CD4-positive, CD25-positive, alpha-beta regulatory T cell (primary cell): ENCODE measurements at regions not wholly inside any gene's neighbourhood (a gene's known extent, or its start where the extent isn't known, plus 50 kb on each side); places are given as distances from the start of the nearest gene placed in this dataset.

Experiments
- ATAC-seq, 2 donors: fragments of 150-1000 bp; cut with Tn5 transposase; one replicate each; pipeline ENCODE4 v1.10.0; 2021; ENCODE audit warnings: low read depth in 2 of 2, moderate number of reproducible peaks in 2 of 2, moderate library complexity in 1 of 2
- DNase-seq, 3 donors: peaks; one replicate each; pipeline versions ENCODE4 v3.0.0 to v3.0.0-alpha.2; 2012 to 2022; ENCODE audit warnings: mixed read lengths in 1 of 3
- H3K27ac ChIP-seq: one replicate; pipeline ENCODE4 v1.7.0; 2013; ENCODE audit warnings: mild to moderate bottlenecking, low read length; ENCODE audit not compliant: insufficient read depth, poor library complexity, severe bottlenecking
- H3K27me3 ChIP-seq: one replicate; pipeline ENCODE4 v1.7.0; 2013; ENCODE audit warnings: low read length; ENCODE audit not compliant: control insufficient read depth, insufficient read depth
- H3K36me3 ChIP-seq: one replicate; pipeline ENCODE4 v1.7.0; 2013; ENCODE audit warnings: mild to moderate bottlenecking, low read length, moderate library complexity; ENCODE audit not compliant: control insufficient read depth, insufficient read depth
- H3K4me1 ChIP-seq: 2 replicates; pipeline ENCODE4 v1.7.0; 2013; ENCODE audit warnings: mild to moderate bottlenecking, low read length; ENCODE audit not compliant: insufficient read depth, control insufficient read depth, poor library complexity, severe bottlenecking
- H3K4me3 ChIP-seq: one replicate; pipeline ENCODE4 v1.7.0; 2013; ENCODE audit warnings: low read depth, mild to moderate bottlenecking, low read length, moderate library complexity
- H3K9me3 ChIP-seq, 2 experiments: 1 replicate in 1 of 2; 2 replicates in 1 of 2; pipeline ENCODE4 v1.7.0; 2013; ENCODE audit warnings: low read length in 2 of 2, mild to moderate bottlenecking in 1 of 2, moderate library complexity in 1 of 2; ENCODE audit not compliant: control insufficient read depth in 2 of 2
- H3K27ac Mint-ChIP-seq, 3 donors: one replicate each; pipeline ENCODE4 v1.8.0; 2020 to 2022; ENCODE audit warnings: mild to moderate bottlenecking in 3 of 3, mixed read lengths in 3 of 3, moderate library complexity in 2 of 3
- H3K27me3 Mint-ChIP-seq: one replicate; pipeline ENCODE4 v1.8.0; 2022; ENCODE audit warnings: mild to moderate bottlenecking, mixed read lengths
- H3K36me3 Mint-ChIP-seq: one replicate; pipeline ENCODE4 v1.8.0; 2020; ENCODE audit warnings: mixed read lengths
- H3K4me1 Mint-ChIP-seq, 4 donors: one replicate each; pipeline ENCODE4 v1.8.0; 2020 to 2022; ENCODE audit warnings: mixed read lengths in 4 of 4, mild to moderate bottlenecking in 1 of 4
- H3K4me3 Mint-ChIP-seq, 4 donors: one replicate each; pipeline ENCODE4 v1.8.0; 2020 to 2022; ENCODE audit warnings: mild to moderate bottlenecking in 4 of 4, mixed read lengths in 4 of 4, moderate library complexity in 3 of 4
- H3K9me3 Mint-ChIP-seq, 7 donors: one replicate each; pipeline ENCODE4 v1.8.0; 2020 to 2022; ENCODE audit warnings: mixed read lengths in 7 of 7, mild to moderate bottlenecking in 3 of 7, moderate library complexity in 2 of 7

GRCh38 chr5:143723159-143723558, 88.8 kb upstream of the HMHB1 start:
- H3K9me3 Mint-ChIP-seq = peaks cover 0 to 24% (median 8%) of the 10 kb centered on the region in 7 donors
- Histone ChIP-seq H3K4me1 (no peaks in the 10 kb centered on the region), H3K9me3 (peaks cover 9 to 11% of the 10 kb centered on the region in 2 experiments), H3K4me3 (no peak overlapping the region), H3K27ac (no peak overlapping the region), H3K36me3 (no peaks in the 10 kb centered on the region), H3K27me3 (peaks cover 2% of the 10 kb centered on the region)
- H3K4me1 Mint-ChIP-seq = no peaks in the 10 kb centered on the region
- H3K27ac Mint-ChIP-seq = no peak overlapping the region
- no peaks in the 10 kb centered on the region for H3K36me3 Mint-ChIP-seq
- H3K27me3 Mint-ChIP-seq = peaks cover 21% of the 10 kb centered on the region
- no peak for DNase-seq
- no peak overlapping the region for H3K4me3 Mint-ChIP-seq
- ATAC-seq = no peak

GRCh38 chr5:143721925-143722324, 90.0 kb upstream of the HMHB1 start:
- Mint-ChIP-seq H3K27me3 (peaks cover 21% of the 10 kb centered on the region), H3K4me1 (no peaks in the 10 kb centered on the region)

GRCh38 chr5:143720689-143721088, 91.3 kb upstream of the HMHB1 start:
- Histone ChIP-seq H3K27ac (no peak overlapping the region), H3K4me3 (no peak overlapping the region), H3K9me3 (peaks cover 9 to 11% of the 10 kb centered on the region in 2 experiments), H3K27me3 (peaks cover 2% of the 10 kb centered on the region), H3K4me1 (no peaks in the 10 kb centered on the region), H3K36me3 (no peaks in the 10 kb centered on the region)
- H3K36me3 Mint-ChIP-seq = no peaks in the 10 kb centered on the region
- no peak overlapping the region for H3K27ac Mint-ChIP-seq
- DNase-seq = no peak
- H3K4me1 Mint-ChIP-seq = no peaks in the 10 kb centered on the region
- peaks cover 0 to 21% (median 7%) of the 10 kb centered on the region in 7 donors for H3K9me3 Mint-ChIP-seq
- peaks cover 21% of the 10 kb centered on the region for H3K27me3 Mint-ChIP-seq
- H3K4me3 Mint-ChIP-seq = no peak overlapping the region
- no peak for ATAC-seq

More at GRCh38 chr5:143721925-143722324, 90.0 kb upstream of the HMHB1 start:
- peaks cover 2% of the 10 kb centered on the region for H3K27me3 ChIP-seq
- peaks cover 9 to 11% of the 10 kb centered on the region in 2 experiments for H3K9me3 ChIP-seq
- H3K4me1 ChIP-seq = no peaks in the 10 kb centered on the region
- H3K27ac Mint-ChIP-seq = no peak overlapping the region
- ATAC-seq (no peak), DNase-seq (no peak)
- peaks cover 0 to 24% (median 8%) of the 10 kb centered on the region in 7 donors for H3K9me3 Mint-ChIP-seq
- no peak overlapping the region for H3K4me3 Mint-ChIP-seq
- no peaks in the 10 kb centered on the region for H3K36me3 ChIP-seq
- no peak overlapping the region for H3K27ac ChIP-seq
- H3K36me3 Mint-ChIP-seq = no peaks in the 10 kb centered on the region
- no peak overlapping the region for H3K4me3 ChIP-seq

GRCh38 chr5:143717400-143717799, 94.6 kb upstream of the HMHB1 start:
- no peak for ATAC-seq
- no peak for DNase-seq
- H3K27me3 Mint-ChIP-seq = peaks cover 5% of the 10 kb centered on the region

GRCh38 chr5:143716881-143717280, 95.1 kb upstream of the HMHB1 start:
- Histone ChIP-seq H3K36me3 (no peaks in the 10 kb centered on the region), H3K4me1 (no peaks in the 10 kb centered on the region), H3K9me3 (no peaks in the 10 kb centered on the region), H3K27me3 (no peaks in the 10 kb centered on the region), H3K27ac (no peak overlapping the region), H3K4me3 (no peak overlapping the region)
- no peaks in the 10 kb centered on the region for H3K36me3 Mint-ChIP-seq
- no peak overlapping the region for H3K4me3 Mint-ChIP-seq
- ATAC-seq (no peak), DNase-seq (no peak)
- H3K4me1 Mint-ChIP-seq = no peaks in the 10 kb centered on the region
- no peak overlapping the region for H3K27ac Mint-ChIP-seq
- peaks cover 0 to 5% (median 0%) of the 10 kb centered on the region in 7 donors for H3K9me3 Mint-ChIP-seq
- peaks cover 5% of the 10 kb centered on the region for H3K27me3 Mint-ChIP-seq

More at GRCh38 chr5:143717400-143717799, 94.6 kb upstream of the HMHB1 start:
- peak overlapping the region in 1 of 4 donors; percentile 35 for H3K4me3 Mint-ChIP-seq
- no peaks in the 10 kb centered on the region for H3K36me3 Mint-ChIP-seq
- Histone ChIP-seq H3K27ac (no peak overlapping the region), H3K27me3 (no peaks in the 10 kb centered on the region), H3K4me3 (no peak overlapping the region), H3K4me1 (no peaks in the 10 kb centered on the region), H3K9me3 (no peaks in the 10 kb centered on the region), H3K36me3 (no peaks in the 10 kb centered on the region)
- peaks cover 0 to 5% (median 0%) of the 10 kb centered on the region in 7 donors for H3K9me3 Mint-ChIP-seq
- H3K27ac Mint-ChIP-seq = no peak overlapping the region
- no peaks in the 10 kb centered on the region for H3K4me1 Mint-ChIP-seq

- Histone ChIP-seq H3K4me1 (no peaks in the 10 kb centered on the region), H3K27me3 (no peaks in the 10 kb centered on the region), H3K9me3 (no peaks in the 10 kb centered on the region), H3K36me3 (no peaks in the 10 kb centered on the region), H3K27ac (no peak overlapping the region), H3K4me3 (no peak overlapping the region)
- no peak for ATAC-seq
- H3K36me3 Mint-ChIP-seq = no peaks in the 10 kb centered on the region
- peaks cover 5% of the 10 kb centered on the region for H3K27me3 Mint-ChIP-seq
- no peak overlapping the region for H3K4me3 Mint-ChIP-seq
- no peak for DNase-seq
- no peaks in the 10 kb centered on the region for H3K4me1 Mint-ChIP-seq
- peaks cover 0 to 3% (median 0%) of the 10 kb centered on the region in 7 donors for H3K9me3 Mint-ChIP-seq
- H3K27ac Mint-ChIP-seq = no peak overlapping the region
Observed at GRCh38 chr5:143715616-143716015, 96.3 kb upstream of the HMHB1 start.

- Histone ChIP-seq H3K27ac (no peak overlapping the region), H3K36me3 (no peaks in the 10 kb centered on the region), H3K27me3 (no peaks in the 10 kb centered on the region), H3K4me3 (no peak overlapping the region), H3K9me3 (no peaks in the 10 kb centered on the region), H3K4me1 (no peaks in the 10 kb centered on the region)
- Mint-ChIP-seq H3K9me3 (peaks cover 0 to 2% (median 0%) of the 10 kb centered on the region in 7 donors), H3K4me1 (no peaks in the 10 kb centered on the region), H3K27me3 (peaks cover 4% of the 10 kb centered on the region), H3K27ac (no peak overlapping the region), H3K36me3 (no peaks in the 10 kb centered on the region), H3K4me3 (no peak overlapping the region)
- DNase-seq = no peak
- ATAC-seq = no peak
Observed at GRCh38 chr5:143714629-143715028, 97.3 kb upstream of the HMHB1 start.
